ENCODE measurements at regions not wholly inside any gene's neighbourhood (a gene's known extent, or its start where the extent isn't known, plus 50 kb on each side); places are given as distances from the start of the nearest gene placed in this dataset.

DNA sequence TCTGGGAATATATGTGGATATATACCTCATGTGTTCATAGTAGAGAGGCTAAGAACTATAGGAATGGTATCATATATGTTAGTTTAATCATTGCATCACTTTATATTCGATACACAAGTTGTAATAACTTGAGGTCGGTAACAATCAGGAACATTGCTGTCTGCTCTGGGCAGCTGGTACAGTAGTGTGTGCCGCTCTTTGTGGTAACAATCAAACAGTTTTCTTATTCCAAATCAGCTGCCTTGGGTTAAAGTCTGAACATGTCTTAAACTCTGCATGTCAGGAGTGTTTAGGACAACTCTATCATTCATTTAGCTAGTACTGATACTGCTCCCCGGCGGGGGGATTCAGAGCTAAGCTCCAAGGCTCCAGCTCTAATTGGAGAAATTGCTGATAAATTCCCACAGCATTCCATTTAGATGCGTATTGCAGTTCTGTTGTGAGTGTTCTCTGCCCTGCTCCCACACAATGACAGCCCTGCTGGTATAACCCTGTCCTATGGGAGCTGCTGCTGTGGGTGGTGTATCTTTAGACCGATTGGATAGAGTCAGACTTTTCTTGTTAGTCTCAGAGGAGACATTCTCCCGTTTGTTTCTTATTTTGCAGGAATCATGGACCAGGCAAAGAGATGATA lies 707.5 kb upstream of the FZD8 start:
- TF ChIP-seq CTCF (IDR thresholded peaks at IDR 0.05) (no peak), POLR2A (IDR thresholded peaks at IDR 0.05) (no peak)

All from lower leg skin (tissue), 3 donors.